Ectodermal cell (in vitro differentiated cells): ENCODE measurements at regions not wholly inside any gene's neighbourhood (a gene's known extent, or its start where the extent isn't known, plus 50 kb on each side); places are given as distances from the start of the nearest gene placed in this dataset.

Experiments
- H3K27ac ChIP-seq: 2 replicates; pipeline ENCODE4 v1.7.0; 2013; ENCODE audit warnings: mild to moderate bottlenecking, low read depth, low read length; ENCODE audit not compliant: insufficient read depth, poor library complexity, severe bottlenecking
- H3K27me3 ChIP-seq: 2 replicates; pipeline ENCODE4 v1.7.0; 2013; ENCODE audit warnings: mild to moderate bottlenecking, low read length; ENCODE audit not compliant: insufficient read depth, control insufficient read depth, poor library complexity, severe bottlenecking
- H3K36me3 ChIP-seq: one replicate; pipeline ENCODE4 v1.7.0; 2013; ENCODE audit warnings: low read length; ENCODE audit not compliant: control insufficient read depth, insufficient read depth
- H3K4me1 ChIP-seq: one replicate; pipeline ENCODE4 v1.7.0; 2013; ENCODE audit warnings: low read length; ENCODE audit not compliant: control insufficient read depth, insufficient read depth
- H3K4me3 ChIP-seq: 2 replicates; pipeline ENCODE4 v1.7.0; 2013; ENCODE audit warnings: low read depth, low read length, control low read depth; ENCODE audit not compliant: insufficient read depth
- H3K9me3 ChIP-seq: 2 replicates; pipeline ENCODE4 v1.7.0; 2013; ENCODE audit warnings: mild to moderate bottlenecking, low read length, moderate library complexity; ENCODE audit not compliant: control insufficient read depth
- WGBS, 2 experiments: methylation state at CpG; one replicate each; pipeline ENCODE4 v1.1.7; 2013; ENCODE audit warnings: missing lambda C conversion rate in 2 of 2; 5-methylcytosine and 5-hydroxymethylcytosine counted together

GRCh38 chr13:90562443-90562842 lies 785.0 kb upstream of the MIR17HG start:
- H3K36me3 ChIP-seq, result no peaks in the 10 kb centered on the region
- no peak overlapping the region for H3K27ac ChIP-seq
- H3K4me1 ChIP-seq, result no peaks in the 10 kb centered on the region
- no peaks in the 10 kb centered on the region for H3K9me3 ChIP-seq
- 87 to 100% methylated on average over 1 of the region's 1 CpG for WGBS, 2 experiments
- H3K4me3 ChIP-seq, result no peak overlapping the region
- no peaks in the 10 kb centered on the region for H3K27me3 ChIP-seq

GRCh38 chr13:90564096-90564495 lies 783.4 kb upstream of the MIR17HG start:
- Histone ChIP-seq H3K27ac (no peak overlapping the region), H3K4me3 (no peak overlapping the region), H3K27me3 (no peaks in the 10 kb centered on the region), H3K9me3 (no peaks in the 10 kb centered on the region), H3K4me1 (no peaks in the 10 kb centered on the region), H3K36me3 (no peaks in the 10 kb centered on the region)
- 94 to 95% methylated on average over 7 of the region's 7 CpGs for WGBS, 2 experiments

- no peaks in the 10 kb centered on the region for H3K9me3 ChIP-seq
- no peak overlapping the region for H3K4me3 ChIP-seq
- H3K4me1 ChIP-seq, result no peaks in the 10 kb centered on the region
- no peaks in the 10 kb centered on the region for H3K27me3 ChIP-seq
- WGBS, 2 experiments, result no CpG with 5 or more reads among the region's 1 CpG
- H3K27ac ChIP-seq, result no peak overlapping the region
- H3K36me3 ChIP-seq, result no peaks in the 10 kb centered on the region
Observed at GRCh38 chr13:90564566-90564965, 782.9 kb upstream of the MIR17HG start.

- H3K4me3 ChIP-seq, result no peak overlapping the region
- WGBS, 2 experiments, result 93 to 95% methylated on average over 3 of the region's 3 CpGs
- H3K4me1 ChIP-seq, result no peaks in the 10 kb centered on the region
- no peak overlapping the region for H3K27ac ChIP-seq
- no peaks in the 10 kb centered on the region for H3K36me3 ChIP-seq
- H3K27me3 ChIP-seq, result no peaks in the 10 kb centered on the region
- H3K9me3 ChIP-seq, result no peaks in the 10 kb centered on the region
Observed at GRCh38 chr13:90565985-90566713, 781.3 kb upstream of the MIR17HG start.

GRCh38 chr13:90568165-90568564 lies 779.3 kb upstream of the MIR17HG start:
- H3K4me1 ChIP-seq, result no peaks in the 10 kb centered on the region
- H3K9me3 ChIP-seq, result no peaks in the 10 kb centered on the region
- H3K27ac ChIP-seq, result no peak overlapping the region
- H3K36me3 ChIP-seq, result no peaks in the 10 kb centered on the region
- no peak overlapping the region for H3K4me3 ChIP-seq
- no peaks in the 10 kb centered on the region for H3K27me3 ChIP-seq

- H3K36me3 ChIP-seq, result no peaks in the 10 kb centered on the region
- H3K27me3 ChIP-seq, result no peaks in the 10 kb centered on the region
- no peaks in the 10 kb centered on the region for H3K4me1 ChIP-seq
- H3K9me3 ChIP-seq, result no peaks in the 10 kb centered on the region
- no peak overlapping the region for H3K27ac ChIP-seq
- H3K4me3 ChIP-seq, result no peak overlapping the region
- WGBS, 2 experiments, result 92 to 94% methylated on average over 5 of the region's 5 CpGs
Observed at GRCh38 chr13:90576067-90576466, 771.4 kb upstream of the MIR17HG start.

- WGBS, 2 experiments, result 89 to 93% methylated on average over 2 of the region's 2 CpGs
- Histone ChIP-seq H3K4me3 (no peak overlapping the region), H3K9me3 (no peaks in the 10 kb centered on the region), H3K27ac (no peak overlapping the region), H3K36me3 (no peaks in the 10 kb centered on the region), H3K4me1 (no peaks in the 10 kb centered on the region), H3K27me3 (no peaks in the 10 kb centered on the region)
Observed at GRCh38 chr13:90577726-90578125, 769.8 kb upstream of the MIR17HG start.

- Histone ChIP-seq H3K9me3 (no peaks in the 10 kb centered on the region), H3K4me3 (no peak overlapping the region), H3K27me3 (no peaks in the 10 kb centered on the region), H3K27ac (no peak overlapping the region), H3K36me3 (no peaks in the 10 kb centered on the region), H3K4me1 (no peaks in the 10 kb centered on the region)
- 80 to 89% methylated on average over 1 of the region's 1 CpG for WGBS, 2 experiments
Observed at GRCh38 chr13:90585392-90585791, 762.1 kb upstream of the MIR17HG start.

GRCh38 chr13:90591260-90591926 lies 756.1 kb upstream of the MIR17HG start:
- H3K36me3 ChIP-seq, result no peaks in the 10 kb centered on the region
- H3K4me3 ChIP-seq, result no peak overlapping the region
- H3K9me3 ChIP-seq, result peaks cover 3% of the 10 kb centered on the region
- WGBS, 2 experiments, result 100% methylated on average over 1 of the region's 1 CpG
- no peak overlapping the region for H3K27ac ChIP-seq
- H3K4me1 ChIP-seq, result no peaks in the 10 kb centered on the region
- no peaks in the 10 kb centered on the region for H3K27me3 ChIP-seq

GRCh38 chr13:90591927-90592268 lies 755.6 kb upstream of the MIR17HG start:
- Histone ChIP-seq H3K4me3 (no peak overlapping the region), H3K27me3 (no peaks in the 10 kb centered on the region), H3K27ac (no peak overlapping the region), H3K36me3 (no peaks in the 10 kb centered on the region), H3K9me3 (peaks cover 3% of the 10 kb centered on the region), H3K4me1 (no peaks in the 10 kb centered on the region)
- 44 to 58% methylated on average over 2 of the region's 2 CpGs for WGBS, 2 experiments
